IPS DF 6.9 (cell line): ENCODE measurements at regions not wholly inside any gene's neighbourhood (a gene's known extent, or its start where the extent isn't known, plus 50 kb on each side); places are given as distances from the start of the nearest gene placed in this dataset.

Experiments used
- DNase-seq: peaks from one replicate; pipeline ENCODE4 v3.0.0-alpha.2; 2013; ENCODE audit warnings: low read depth, low spot score
- H3K27ac ChIP-seq: one replicate; pipeline ENCODE4 v1.5.1; 2013; ENCODE audit warnings: low read length, control low read depth
- H3K27me3 ChIP-seq: 2 replicates; pipeline ENCODE4 v1.6.1; 2013; ENCODE audit warnings: mild to moderate bottlenecking, low read length; ENCODE audit not compliant: control insufficient read depth, insufficient read depth
- H3K36me3 ChIP-seq: 2 replicates; pipeline ENCODE4 v1.6.1; 2013; ENCODE audit warnings: low read length; ENCODE audit not compliant: control insufficient read depth, insufficient read depth
- H3K4me1 ChIP-seq: 2 replicates; pipeline ENCODE4 v1.6.1; 2013; ENCODE audit warnings: low read length; ENCODE audit not compliant: control insufficient read depth, insufficient read depth
- H3K4me3 ChIP-seq: 2 replicates; pipeline ENCODE4 v1.5.1; 2013; ENCODE audit warnings: mild to moderate bottlenecking, low read length
- H3K9me3 ChIP-seq: 2 replicates; pipeline ENCODE4 v1.6.1; 2013; ENCODE audit warnings: low read length, inconsistent platforms; ENCODE audit not compliant: control insufficient read depth, insufficient read depth
- WGBS: extraction: QIAGEN DNeasy Blood & Tissue Kit; methylation state at CpG from one replicate; pipeline ENCODE4 v1.1.7; 2013; ENCODE audit warnings: mixed read lengths, missing lambda C conversion rate; ENCODE audit not compliant: insufficient read length, insufficient coverage; 5-methylcytosine and 5-hydroxymethylcytosine counted together

DNA sequence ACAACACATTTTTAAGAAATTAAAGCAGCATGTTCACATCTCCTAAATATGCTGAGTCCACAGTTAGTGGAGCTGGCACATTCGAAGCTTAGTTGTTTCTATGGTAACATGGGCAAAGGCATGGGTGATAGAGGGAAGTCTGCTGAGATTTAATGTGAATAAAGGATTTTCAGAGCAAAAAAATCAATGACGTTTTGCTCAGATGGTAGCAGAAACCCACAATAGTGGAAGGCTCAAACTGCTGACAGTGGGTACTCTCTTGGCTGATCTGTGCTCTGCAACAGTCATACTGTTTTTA is 795.1 kb upstream of the ARPP21 start:
- Histone ChIP-seq H3K4me1 (no peaks in the 10 kb centered on the region), H3K9me3 (no peaks in the 10 kb centered on the region), H3K27ac (no peak overlapping the region), H3K27me3 (no peaks in the 10 kb centered on the region), H3K36me3 (no peaks in the 10 kb centered on the region), H3K4me3 (no peak overlapping the region)
- DNase-seq, result no peak
- no CpG with 5 or more reads among the region's 2 CpGs for WGBS

DNA sequence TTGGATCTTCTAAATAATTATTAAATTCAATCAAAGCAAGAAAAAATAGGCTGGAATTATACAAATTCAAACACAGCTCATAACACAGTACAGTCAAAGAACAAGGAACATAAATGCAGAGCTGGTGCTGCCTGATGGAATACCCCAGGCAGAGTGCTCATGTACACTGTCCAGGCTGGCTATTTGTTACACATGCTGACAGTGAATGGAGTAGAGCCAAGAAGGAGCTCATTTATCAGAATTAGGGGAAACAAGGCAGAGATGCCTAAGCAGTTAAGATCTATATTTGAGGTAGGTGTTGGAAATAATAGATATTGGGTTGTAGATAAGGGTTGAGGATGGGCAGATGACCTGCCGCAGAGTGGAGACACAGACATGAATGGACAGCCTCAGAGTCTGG is 788.2 kb upstream of the ARPP21 start:
- H3K27ac ChIP-seq, result no peak overlapping the region
- H3K9me3 ChIP-seq, result no peaks in the 10 kb centered on the region
- WGBS, result no CpG with 5 or more reads among the region's 1 CpG
- DNase-seq, result no peak
- no peak overlapping the region for H3K4me3 ChIP-seq
- no peaks in the 10 kb centered on the region for H3K27me3 ChIP-seq
- H3K4me1 ChIP-seq, result no peaks in the 10 kb centered on the region
- H3K36me3 ChIP-seq, result no peaks in the 10 kb centered on the region

DNA sequence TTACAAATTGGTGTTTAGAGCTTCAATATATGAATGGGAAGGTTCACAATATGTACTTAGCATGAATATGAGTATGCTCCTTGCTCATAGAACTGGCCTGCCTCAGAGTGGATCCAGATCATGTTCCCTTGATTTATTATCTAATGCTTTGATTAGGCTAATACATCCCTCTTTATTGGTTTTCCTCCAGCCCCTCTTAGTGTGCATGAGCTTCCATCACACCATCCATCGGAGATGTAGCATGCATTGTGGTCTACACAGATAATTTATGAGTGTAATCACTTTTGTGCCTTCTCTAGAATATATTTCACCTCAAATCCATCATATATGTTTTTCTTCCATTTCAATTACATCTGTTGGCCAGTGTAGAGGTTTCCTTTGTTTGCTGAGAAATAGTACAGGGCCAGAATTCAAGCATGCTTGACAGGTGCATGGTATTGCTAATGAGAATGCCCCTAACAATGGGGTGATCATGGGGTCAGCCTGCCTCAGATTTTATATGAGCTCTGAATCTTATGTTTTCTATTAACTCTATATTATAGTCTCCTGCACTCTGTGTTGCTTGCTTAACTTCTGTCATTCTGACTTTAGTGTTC is 786.4 kb upstream of the ARPP21 start:
- WGBS, result no CpG with 5 or more reads among the region's 1 CpG

DNA sequence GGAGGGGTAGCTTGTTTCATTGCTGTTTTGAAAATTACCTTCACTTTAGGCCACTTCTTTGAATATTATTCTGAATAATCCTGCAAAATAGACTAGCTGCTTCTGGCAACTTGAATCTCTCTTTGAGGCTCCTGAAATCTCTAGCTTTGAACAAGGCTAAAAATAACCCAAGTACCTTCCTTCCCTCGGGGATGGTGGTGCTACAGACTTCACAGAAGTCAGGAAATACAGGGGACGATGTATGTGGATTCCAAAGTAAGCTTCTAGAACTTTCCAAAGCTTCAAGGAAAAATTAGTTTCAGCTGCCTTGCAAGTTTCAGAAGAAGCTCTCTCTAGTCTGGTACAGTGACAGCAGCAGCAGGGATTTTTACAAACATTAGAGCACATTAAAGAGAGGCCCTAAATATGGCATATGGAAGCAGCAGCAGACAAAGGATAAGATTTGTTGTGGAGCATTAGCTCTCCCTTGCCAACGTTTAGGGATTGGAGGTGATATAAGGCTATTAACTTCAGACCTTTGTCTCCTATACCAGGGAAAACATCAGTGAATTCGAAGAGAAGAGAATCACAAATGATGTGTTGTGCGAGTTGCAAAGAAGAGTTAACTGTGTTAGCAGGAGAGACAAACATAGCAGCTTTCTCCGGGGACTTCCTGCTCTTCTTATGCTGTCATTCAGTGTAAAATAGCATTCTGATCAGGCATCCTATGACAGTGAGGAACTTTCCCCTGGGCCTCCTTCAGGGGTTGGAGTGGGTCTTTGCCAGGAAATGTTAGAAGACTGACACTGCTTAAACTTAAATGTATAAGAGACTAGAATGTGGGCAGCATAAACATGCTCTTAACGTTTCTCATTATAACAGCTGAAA is 783.0 kb upstream of the ARPP21 start:
- Histone ChIP-seq H3K4me1 (no peaks in the 10 kb centered on the region), H3K4me3 (no peak overlapping the region), H3K36me3 (no peaks in the 10 kb centered on the region), H3K9me3 (no peaks in the 10 kb centered on the region), H3K27ac (no peak overlapping the region), H3K27me3 (no peaks in the 10 kb centered on the region)
- WGBS, result no CpG with 5 or more reads among the region's 7 CpGs
- DNase-seq, result no peak

More for the DNA sequence above, 786.4 kb upstream of the ARPP21 start:
- Histone ChIP-seq H3K27me3 (no peaks in the 10 kb centered on the region), H3K4me3 (no peak overlapping the region), H3K27ac (no peak overlapping the region), H3K4me1 (no peaks in the 10 kb centered on the region), H3K9me3 (no peaks in the 10 kb centered on the region), H3K36me3 (no peaks in the 10 kb centered on the region)
- no peak for DNase-seq

DNA sequence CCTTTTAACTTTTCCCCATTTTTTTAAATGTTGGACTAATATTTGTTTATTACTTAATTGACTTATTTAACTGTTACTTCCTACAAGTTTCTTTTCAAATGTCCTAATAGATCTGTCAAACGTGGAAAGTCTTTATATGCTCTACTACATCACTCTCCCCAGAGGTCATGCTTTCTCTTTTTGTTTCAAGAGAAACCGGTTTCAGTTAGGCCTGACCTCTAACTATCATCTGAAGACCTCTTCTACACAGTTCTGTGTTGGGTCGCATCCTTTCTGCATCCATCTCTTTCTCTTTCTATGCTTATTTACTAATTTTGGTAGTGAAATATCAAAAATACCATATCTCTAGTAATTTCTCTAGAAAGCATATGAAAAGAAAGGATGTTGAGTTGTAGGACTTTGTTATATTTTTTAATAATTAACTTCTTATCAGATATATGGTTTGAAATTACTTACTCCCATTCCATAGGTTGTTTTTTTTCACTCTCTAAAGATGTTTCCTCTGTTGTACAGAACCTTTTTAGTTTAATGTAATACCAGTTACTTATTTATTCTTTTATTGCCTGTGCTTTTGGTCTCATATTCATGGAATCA is 781.2 kb upstream of the ARPP21 start:
- H3K36me3 ChIP-seq, result no peaks in the 10 kb centered on the region
- no peaks in the 10 kb centered on the region for H3K27me3 ChIP-seq
- WGBS, result no CpG with 5 or more reads among the region's 3 CpGs
- no peaks in the 10 kb centered on the region for H3K4me1 ChIP-seq
- H3K27ac ChIP-seq, result no peak overlapping the region
- H3K9me3 ChIP-seq, result no peaks in the 10 kb centered on the region
- DNase-seq, result no peak
- no peak overlapping the region for H3K4me3 ChIP-seq

DNA sequence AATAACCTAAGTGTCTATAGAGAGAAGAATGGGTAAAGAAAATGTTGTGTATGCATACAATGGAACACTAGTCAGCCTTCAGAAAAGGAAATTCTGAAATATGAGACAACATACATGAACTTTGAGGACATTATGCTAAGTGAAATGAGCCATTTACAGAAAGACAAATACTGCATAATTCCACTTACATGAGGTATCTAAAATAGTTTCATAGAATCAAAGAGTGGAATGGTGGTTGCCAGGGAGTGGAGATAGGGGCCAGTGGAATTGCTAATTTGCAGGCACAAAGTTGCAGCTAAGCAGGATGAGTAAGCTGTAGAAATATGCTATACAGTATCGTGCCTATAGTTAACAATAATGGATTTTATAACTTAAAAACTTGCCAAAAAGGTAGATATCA is 779.6 kb upstream of the ARPP21 start:
- H3K4me3 ChIP-seq, result no peak overlapping the region
- no peaks in the 10 kb centered on the region for H3K9me3 ChIP-seq
- H3K36me3 ChIP-seq, result no peaks in the 10 kb centered on the region
- WGBS, result no CpG with 5 or more reads among the region's 1 CpG
- H3K27me3 ChIP-seq, result no peaks in the 10 kb centered on the region
- no peak for DNase-seq
- peaks cover 2% of the 10 kb centered on the region for H3K4me1 ChIP-seq
- no peak overlapping the region for H3K27ac ChIP-seq

DNA sequence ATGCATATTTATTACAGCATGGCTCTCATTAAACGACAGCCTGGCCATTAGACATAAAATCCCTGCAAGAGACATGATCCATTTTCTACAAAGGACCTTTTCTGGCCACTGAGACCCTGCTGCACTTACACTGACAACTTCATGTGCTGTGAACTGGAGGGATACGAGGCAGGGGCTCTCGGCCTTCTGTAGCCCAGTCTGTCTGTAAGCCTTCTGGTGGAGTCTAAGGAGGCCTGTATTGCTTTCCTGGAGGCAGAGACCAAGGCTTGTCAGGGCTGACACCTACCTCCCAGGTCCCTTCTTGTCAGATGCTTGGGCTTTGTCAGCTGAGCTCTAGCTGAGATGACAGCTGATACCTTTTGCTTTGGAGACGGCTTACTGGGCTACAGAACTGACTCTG is 776.9 kb upstream of the ARPP21 start:
- no CpG with 5 or more reads among the region's 4 CpGs for WGBS
- Histone ChIP-seq H3K4me1 (peaks cover 4% of the 10 kb centered on the region), H3K4me3 (no peak overlapping the region), H3K27me3 (no peaks in the 10 kb centered on the region), H3K36me3 (no peaks in the 10 kb centered on the region), H3K9me3 (no peaks in the 10 kb centered on the region), H3K27ac (no peak overlapping the region)
- DNase-seq, result no peak

DNA sequence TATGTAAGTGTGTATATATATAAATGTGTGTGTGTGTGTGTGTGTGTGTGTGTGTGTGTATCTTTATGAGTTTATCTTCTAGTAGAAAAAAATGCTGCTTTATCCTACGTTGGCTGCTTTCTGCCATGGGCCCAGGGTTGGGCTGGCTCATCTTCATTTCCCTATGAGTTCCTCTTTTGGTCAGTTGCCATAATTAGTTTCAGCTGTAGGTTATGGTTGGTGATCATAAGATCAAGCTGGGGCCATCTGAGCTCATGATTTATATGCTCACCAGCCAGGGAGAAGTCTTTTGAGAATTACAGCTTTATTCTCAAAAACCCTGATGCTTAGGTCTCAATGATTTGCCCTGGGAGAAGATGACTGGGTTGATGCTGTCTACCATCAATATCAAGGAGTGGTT is 775.8 kb upstream of the ARPP21 start:
- Histone ChIP-seq H3K36me3 (no peaks in the 10 kb centered on the region), H3K27ac (no peak overlapping the region), H3K27me3 (no peaks in the 10 kb centered on the region), H3K4me1 (peaks cover 4% of the 10 kb centered on the region), H3K4me3 (no peak overlapping the region), H3K9me3 (no peaks in the 10 kb centered on the region)
- WGBS, result no CpG with 5 or more reads among the region's 1 CpG
- DNase-seq, result no peak

DNA sequence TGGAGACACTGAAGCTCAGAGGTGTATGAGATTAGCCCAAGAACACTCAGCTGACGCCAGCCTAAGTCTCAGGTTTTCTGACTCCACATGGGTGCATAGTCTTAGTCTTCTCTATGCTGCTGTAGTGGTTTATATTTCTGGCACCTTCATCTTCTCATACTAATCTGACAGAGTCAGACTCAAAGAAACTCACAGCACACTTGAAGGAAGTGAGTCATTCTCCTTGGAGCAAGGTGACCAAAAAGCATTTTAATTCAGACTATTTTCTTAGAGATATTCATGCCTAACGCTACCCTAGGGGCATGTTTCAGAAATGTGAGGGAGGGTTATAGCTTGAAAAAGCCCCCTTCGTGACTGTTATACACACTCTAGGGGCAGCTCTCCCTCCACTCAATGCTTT is 775.3 kb upstream of the ARPP21 start:
- Histone ChIP-seq H3K9me3 (no peaks in the 10 kb centered on the region), H3K27ac (no peak overlapping the region), H3K4me3 (no peak overlapping the region), H3K4me1 (peaks cover 4% of the 10 kb centered on the region), H3K36me3 (no peaks in the 10 kb centered on the region), H3K27me3 (no peaks in the 10 kb centered on the region)
- DNase-seq, result no peak
- WGBS, result no CpG with 5 or more reads among the region's 3 CpGs

DNA sequence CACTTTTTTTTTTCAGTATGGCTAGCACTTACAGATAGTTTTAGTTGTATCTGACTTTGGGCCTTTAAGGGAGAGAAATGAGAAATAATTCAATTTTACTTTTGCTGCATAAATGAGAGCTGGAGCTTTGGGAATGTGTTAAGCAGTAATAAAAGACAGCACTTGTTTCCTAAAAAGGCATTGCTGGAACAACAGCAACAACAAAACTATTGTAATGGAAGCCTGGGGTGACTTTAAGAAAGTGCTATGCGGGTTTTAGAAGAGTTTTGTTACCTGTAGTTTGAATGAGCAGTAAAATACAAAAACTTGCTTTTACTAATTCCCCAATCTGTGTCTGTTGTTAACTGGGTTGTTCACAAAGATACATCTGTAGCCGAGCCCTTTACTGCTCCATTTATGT is 774.0 kb upstream of the ARPP21 start:
- no CpG with 5 or more reads among the region's 2 CpGs for WGBS
- Histone ChIP-seq H3K27ac (no peak overlapping the region), H3K36me3 (no peaks in the 10 kb centered on the region), H3K4me1 (peaks cover 4% of the 10 kb centered on the region), H3K27me3 (no peaks in the 10 kb centered on the region), H3K4me3 (no peak overlapping the region), H3K9me3 (no peaks in the 10 kb centered on the region)
- DNase-seq, result no peak
